ENCODE measurements at regions not wholly inside any gene's neighbourhood (a gene's known extent, or its start where the extent isn't known, plus 50 kb on each side); places are given as distances from the start of the nearest gene placed in this dataset.

DNA sequence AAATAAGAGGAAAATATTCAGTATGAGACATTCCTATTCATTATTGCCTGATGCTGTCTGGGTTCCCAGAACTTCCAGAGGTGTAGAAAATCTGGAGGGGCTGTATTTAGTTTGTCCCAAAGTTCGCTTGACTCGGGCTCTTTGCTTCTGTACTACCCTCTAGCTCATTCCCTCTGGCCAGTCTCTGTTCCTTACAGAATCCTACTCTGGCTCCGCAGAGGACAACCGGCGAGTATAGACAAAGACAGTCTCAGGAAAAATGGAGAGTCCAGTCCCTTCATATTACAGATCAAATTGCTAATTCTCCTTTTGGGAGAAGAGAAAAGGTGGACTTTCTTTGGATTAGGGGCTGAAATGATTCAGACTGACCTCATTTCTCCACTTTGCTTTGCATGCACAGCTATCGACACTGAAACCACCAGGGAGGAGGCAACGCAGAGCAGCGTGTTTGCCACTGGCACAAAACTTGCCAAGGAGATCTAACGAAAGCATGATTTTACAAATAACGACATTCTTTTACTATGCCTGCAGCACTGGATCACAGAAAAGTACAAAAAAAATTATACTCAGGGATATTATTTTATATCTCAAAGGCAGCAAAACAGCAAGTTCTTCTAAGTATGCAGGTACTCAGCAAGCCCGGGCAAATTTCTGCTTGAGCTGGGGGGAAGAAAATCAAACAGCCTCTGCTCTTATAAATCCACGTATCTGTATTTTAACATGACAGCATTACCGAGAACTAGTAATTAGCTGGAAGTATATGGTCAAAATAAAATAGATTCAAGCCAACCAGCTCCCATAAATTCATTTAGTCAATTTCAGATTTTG is 279.7 kb downstream of the NPR3 start:
- no peak for TF ChIP-seq CTCF (IDR thresholded peaks at IDR 0.05; ENCODE audit: extremely low read depth in 1 of 2, insufficient read depth in 1 of 2, low read depth in 1 of 2, low read length in 2 of 2)
- TF ChIP-seq, protein P1, sequence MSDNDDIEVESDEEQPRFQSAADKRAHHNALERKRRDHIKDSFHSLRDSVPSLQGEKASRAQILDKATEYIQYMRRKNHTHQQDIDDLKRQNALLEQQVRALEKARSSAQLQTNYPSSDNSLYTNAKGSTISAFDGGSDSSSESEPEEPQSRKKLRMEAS (IDR thresholded peaks at IDR 0.05; ENCODE audit: insufficient read depth, insufficient read length): no peak
- TF ChIP-seq POLR2A (IDR thresholded peaks at IDR 0.05; ENCODE audit: low read depth, low read length): no peak
- TF ChIP-seq POLR2AphosphoS5 (IDR thresholded peaks at IDR 0.05; ENCODE audit: insufficient read depth, low read depth, low read length): no peak
- TF ChIP-seq MYC (IDR thresholded peaks at IDR 0.05; ENCODE audit: low read depth, low read length): no peak
- TF ChIP-seq EZH2 (IDR thresholded peaks at IDR 0.05; ENCODE audit: borderline replicate concordance, low read depth, low read length, severe bottlenecking): no peak

Data from endothelial cell of umbilical vein (primary cell).